Adipocyte (in vitro differentiated cells): ENCODE measurements at regions not wholly inside any gene's neighbourhood (a gene's known extent, or its start where the extent isn't known, plus 50 kb on each side); places are given as distances from the start of the nearest gene placed in this dataset.
A peak's percentile ranks its signal among the peaks of the same experiment; 100 is the strongest.

ENCODE experiments used
- DNase-seq: peaks from one replicate; pipeline ENCODE4 v3.0.0-alpha.2; 2015; ENCODE audit warnings: low read depth
- H3K27me3 ChIP-seq: replicated peaks from 2 replicates; pipeline ENCODE4 v1.7.0; 2013; ENCODE audit warnings: mild to moderate bottlenecking, low read length, moderate library complexity; ENCODE audit not compliant: control insufficient read depth, insufficient read depth
- H3K36me3 ChIP-seq: 2 replicates; pipeline ENCODE4 v1.7.0; 2013; ENCODE audit warnings: low read length, mild to moderate bottlenecking, moderate library complexity; ENCODE audit not compliant: control insufficient read depth, insufficient read depth, severe bottlenecking
- H3K4me1 ChIP-seq: 2 replicates; pipeline ENCODE4 v1.7.0; 2013; ENCODE audit warnings: mild to moderate bottlenecking, low read length, moderate library complexity; ENCODE audit not compliant: control insufficient read depth, insufficient read depth
- H3K4me3 ChIP-seq: 2 replicates; pipeline ENCODE4 v1.7.0; 2013; ENCODE audit warnings: mild to moderate bottlenecking, low read length, moderate library complexity
- H3K9ac ChIP-seq: 2 replicates; pipeline ENCODE4 v1.7.0; 2013; ENCODE audit warnings: mild to moderate bottlenecking, low read length, moderate library complexity
- H3K9me3 ChIP-seq: 2 replicates; pipeline ENCODE4 v1.7.0; 2013; ENCODE audit warnings: mild to moderate bottlenecking, low read length, moderate library complexity; ENCODE audit not compliant: control insufficient read depth

- no peak overlapping the region for H3K4me3 ChIP-seq
- no peak for DNase-seq
Observed at GRCh38 chr3:67870477-67870876, 216.1 kb upstream of the SUCLG2 start.

GRCh38 chr3:67866571-67866970 is 212.2 kb upstream of the SUCLG2 start:
- Histone ChIP-seq H3K36me3 (no peaks in the 10 kb centered on the region), H3K4me1 (no peaks in the 10 kb centered on the region)

More at GRCh38 chr3:67870477-67870876, 216.1 kb upstream of the SUCLG2 start:
- no peaks in the 10 kb centered on the region for H3K9me3 ChIP-seq
- H3K36me3 ChIP-seq = no peaks in the 10 kb centered on the region
- peaks cover under 1% of the 10 kb centered on the region for H3K4me1 ChIP-seq
- no peaks in the 10 kb centered on the region for H3K27me3 ChIP-seq
- H3K9ac ChIP-seq = no peak overlapping the region

GRCh38 chr3:67864587-67865183 is 210.3 kb upstream of the SUCLG2 start:
- no peaks in the 10 kb centered on the region for H3K4me1 ChIP-seq
- no peak for DNase-seq
- H3K27me3 ChIP-seq = no peaks in the 10 kb centered on the region
- H3K9ac ChIP-seq = no peak overlapping the region
- no peaks in the 10 kb centered on the region for H3K36me3 ChIP-seq
- H3K9me3 ChIP-seq = no peaks in the 10 kb centered on the region
- no peak overlapping the region for H3K4me3 ChIP-seq

More at GRCh38 chr3:67866571-67866970, 212.2 kb upstream of the SUCLG2 start:
- Histone ChIP-seq H3K27me3 (no peaks in the 10 kb centered on the region), H3K4me3 (no peak overlapping the region), H3K9ac (no peak overlapping the region), H3K9me3 (no peaks in the 10 kb centered on the region)
- no peak for DNase-seq

- Histone ChIP-seq H3K4me1 (no peaks in the 10 kb centered on the region), H3K9ac (no peak overlapping the region), H3K27me3 (no peaks in the 10 kb centered on the region), H3K4me3 (no peak overlapping the region), H3K36me3 (no peaks in the 10 kb centered on the region), H3K9me3 (peaks cover 3% of the 10 kb centered on the region)
- peak; percentile 4 for DNase-seq
Observed at GRCh38 chr3:67863869-67864268, 209.5 kb upstream of the SUCLG2 start.

- no peaks in the 10 kb centered on the region for H3K36me3 ChIP-seq
- peaks cover 3% of the 10 kb centered on the region for H3K9me3 ChIP-seq
- H3K4me3 ChIP-seq = no peak overlapping the region
Observed at GRCh38 chr3:67860429-67860828, 206.0 kb upstream of the SUCLG2 start.

GRCh38 chr3:67858492-67858891 is 204.1 kb upstream of the SUCLG2 start:
- DNase-seq = no peak
- no peaks in the 10 kb centered on the region for H3K4me1 ChIP-seq
- no peaks in the 10 kb centered on the region for H3K36me3 ChIP-seq
- peaks cover 3% of the 10 kb centered on the region for H3K9me3 ChIP-seq
- no peak overlapping the region for H3K9ac ChIP-seq
- H3K4me3 ChIP-seq = no peak overlapping the region
- no peaks in the 10 kb centered on the region for H3K27me3 ChIP-seq

More at GRCh38 chr3:67860429-67860828, 206.0 kb upstream of the SUCLG2 start:
- Histone ChIP-seq H3K9ac (no peak overlapping the region), H3K4me1 (no peaks in the 10 kb centered on the region), H3K27me3 (no peaks in the 10 kb centered on the region)
- DNase-seq = no peak

GRCh38 chr3:67856718-67857117 is 202.3 kb upstream of the SUCLG2 start:
- no peaks in the 10 kb centered on the region for H3K4me1 ChIP-seq
- no peak overlapping the region for H3K4me3 ChIP-seq
- no peaks in the 10 kb centered on the region for H3K27me3 ChIP-seq
- no peak overlapping the region for H3K9ac ChIP-seq
- H3K36me3 ChIP-seq = no peaks in the 10 kb centered on the region
- DNase-seq = no peak
- H3K9me3 ChIP-seq = peaks cover 3% of the 10 kb centered on the region

- Histone ChIP-seq H3K27me3 (no peaks in the 10 kb centered on the region), H3K36me3 (no peaks in the 10 kb centered on the region), H3K9ac (no peak overlapping the region), H3K9me3 (peaks cover 3% of the 10 kb centered on the region), H3K4me3 (no peak overlapping the region), H3K4me1 (no peaks in the 10 kb centered on the region)
- DNase-seq = no peak
Observed at GRCh38 chr3:67854663-67855062, 200.3 kb upstream of the SUCLG2 start.

- no peaks in the 10 kb centered on the region for H3K9me3 ChIP-seq
- H3K4me3 ChIP-seq = no peak overlapping the region
- no peaks in the 10 kb centered on the region for H3K36me3 ChIP-seq
- no peaks in the 10 kb centered on the region for H3K4me1 ChIP-seq
- DNase-seq = no peak
- H3K9ac ChIP-seq = no peak overlapping the region
- H3K27me3 ChIP-seq = no peaks in the 10 kb centered on the region
Observed at GRCh38 chr3:67853520-67853919, 199.1 kb upstream of the SUCLG2 start.

- Histone ChIP-seq H3K4me1 (no peaks in the 10 kb centered on the region), H3K27me3 (no peaks in the 10 kb centered on the region), H3K36me3 (no peaks in the 10 kb centered on the region), H3K9ac (no peak overlapping the region), H3K4me3 (no peak overlapping the region), H3K9me3 (no peaks in the 10 kb centered on the region)
- DNase-seq = no peak
Observed at GRCh38 chr3:67848299-67848698, 193.9 kb upstream of the SUCLG2 start.

- H3K36me3 ChIP-seq = no peaks in the 10 kb centered on the region
- DNase-seq = no peak
- H3K27me3 ChIP-seq = no peaks in the 10 kb centered on the region
- no peak overlapping the region for H3K4me3 ChIP-seq
- no peaks in the 10 kb centered on the region for H3K4me1 ChIP-seq
- H3K9me3 ChIP-seq = no peaks in the 10 kb centered on the region
- no peak overlapping the region for H3K9ac ChIP-seq
Observed at GRCh38 chr3:67846166-67846565, 191.8 kb upstream of the SUCLG2 start.

- Histone ChIP-seq H3K27me3 (no peaks in the 10 kb centered on the region), H3K4me1 (no peaks in the 10 kb centered on the region), H3K36me3 (no peaks in the 10 kb centered on the region), H3K9me3 (peaks cover 11% of the 10 kb centered on the region), H3K4me3 (no peak overlapping the region), H3K9ac (no peak overlapping the region)
- no peak for DNase-seq
Observed at GRCh38 chr3:67832817-67833216, 178.4 kb upstream of the SUCLG2 start.
